ENCODE measurements at regions not wholly inside any gene's neighbourhood (a gene's known extent, or its start where the extent isn't known, plus 50 kb on each side); places are given as distances from the start of the nearest gene placed in this dataset.
A peak's percentile ranks its signal among the peaks of the same experiment; 100 is the strongest.

- no peak overlapping the region for H2BK15ac ChIP-seq (replicated peaks; ENCODE audit: low read depth)
- no peak overlapping the region for H2BK120ac ChIP-seq (ENCODE audit: low read depth, low read length)
- H3K79me2 ChIP-seq (ENCODE audit: control insufficient read depth, insufficient read depth, low read length) = no peaks in the 10 kb centered on the region
- no peak overlapping the region for H3K4me3 ChIP-seq (ENCODE audit: low read length)
- no peak overlapping the region for H3K9ac ChIP-seq (ENCODE audit: low read length)
- no peak for DNase-seq
- no peak overlapping the region for H3K27ac ChIP-seq (ENCODE audit: low read depth, low read length)
- no peaks in the 10 kb centered on the region for H3K27me3 ChIP-seq (ENCODE audit: insufficient read depth, low read length, poor library complexity)
- H4K5ac ChIP-seq (ENCODE audit: low read length) = no peak overlapping the region
- H3K79me1 ChIP-seq (ENCODE audit: low read length) = no peaks in the 10 kb centered on the region
- no peak overlapping the region for H3K4me2 ChIP-seq (ENCODE audit: low read length)
- no peak overlapping the region for H3K4ac ChIP-seq (ENCODE audit: low read depth, low read length)
- no peak overlapping the region for H3K23ac ChIP-seq (ENCODE audit: low read length)
- no peak overlapping the region for H3K18ac ChIP-seq (ENCODE audit: low read length)
- H2AK5ac ChIP-seq (ENCODE audit: low read length) = no peak overlapping the region
- H2BK5ac ChIP-seq (ENCODE audit: low read length) = no peak overlapping the region
- no peaks in the 10 kb centered on the region for H3K4me1 ChIP-seq (ENCODE audit: control insufficient read depth, low read depth, low read length)
- H3K56ac ChIP-seq (ENCODE audit: low read length) = no peak overlapping the region
- no peaks in the 10 kb centered on the region for H3K36me3 ChIP-seq (ENCODE audit: control insufficient read depth, insufficient read depth, low read length)
- H4K8ac ChIP-seq (ENCODE audit: low read depth, low read length) = no peak overlapping the region
- no CpG with 5 or more reads among the region's 1 CpG for WGBS (ENCODE audit: extremely low coverage, insufficient coverage, low lambda C conversion rate)
Measured at GRCh38 chr10:8398771-8399170, 344.3 kb downstream of the GATA3 start.

GRCh38 chr10:8400151-8400550 is 345.7 kb downstream of the GATA3 start:
- Histone ChIP-seq H2AK5ac (ENCODE audit: low read length) (no peak overlapping the region), H3K18ac (ENCODE audit: low read length) (no peak overlapping the region), H2BK120ac (ENCODE audit: low read depth, low read length) (no peak overlapping the region), H3K36me3 (ENCODE audit: control insufficient read depth, insufficient read depth, low read length) (no peaks in the 10 kb centered on the region), H3K4ac (ENCODE audit: low read depth, low read length) (no peak overlapping the region), H3K27ac (ENCODE audit: low read depth, low read length) (no peak overlapping the region), H3K27me3 (ENCODE audit: insufficient read depth, low read length, poor library complexity) (no peaks in the 10 kb centered on the region), H3K9ac (ENCODE audit: low read length) (no peak overlapping the region), H2BK15ac (replicated peaks; ENCODE audit: low read depth) (no peak overlapping the region), H3K79me1 (ENCODE audit: low read length) (no peaks in the 10 kb centered on the region), H3K79me2 (ENCODE audit: control insufficient read depth, insufficient read depth, low read length) (no peaks in the 10 kb centered on the region), H3K23ac (ENCODE audit: low read length) (no peak overlapping the region), H3K4me3 (ENCODE audit: low read length) (no peak overlapping the region), H3K4me2 (ENCODE audit: low read length) (no peak overlapping the region), H4K8ac (ENCODE audit: low read depth, low read length) (no peak overlapping the region), H3K56ac (ENCODE audit: low read length) (no peak overlapping the region), H2BK5ac (ENCODE audit: low read length) (no peak overlapping the region), H3K4me1 (ENCODE audit: control insufficient read depth, low read depth, low read length) (no peaks in the 10 kb centered on the region), H4K5ac (ENCODE audit: low read length) (no peak overlapping the region)
- no peak for DNase-seq
- no CpG with 5 or more reads among the region's 6 CpGs for WGBS (ENCODE audit: extremely low coverage, insufficient coverage, low lambda C conversion rate)

- Histone ChIP-seq H3K27ac (ENCODE audit: low read depth, low read length) (no peak overlapping the region), H3K9ac (ENCODE audit: low read length) (no peak overlapping the region)
- WGBS (ENCODE audit: extremely low coverage, insufficient coverage, low lambda C conversion rate) = no CpG with 5 or more reads among the region's 3 CpGs
Measured at GRCh38 chr10:8400892-8401291, 346.4 kb downstream of the GATA3 start.

DNA sequence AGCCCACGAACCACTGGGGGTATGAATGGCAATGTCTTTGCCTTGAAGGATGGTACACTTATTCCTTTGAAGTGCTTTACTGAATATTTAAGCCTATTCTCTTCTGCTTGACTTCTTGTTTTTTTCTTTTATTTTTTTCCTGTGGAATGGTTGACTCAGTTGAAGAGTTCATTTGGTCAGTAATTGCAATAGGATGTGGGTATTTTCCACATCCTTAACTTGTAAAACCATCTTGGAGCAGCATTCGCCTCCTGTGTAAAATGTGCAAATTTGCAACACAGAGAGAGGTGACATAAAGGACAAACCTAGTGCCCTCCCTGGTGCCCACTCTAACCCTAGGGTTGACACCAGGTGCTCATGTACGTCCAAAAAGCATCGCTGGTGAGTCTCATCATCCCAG is 347.0 kb downstream of the GATA3 start:
- no peaks in the 10 kb centered on the region for H3K27me3 ChIP-seq (ENCODE audit: insufficient read depth, low read length, poor library complexity)
- no peaks in the 10 kb centered on the region for H3K36me3 ChIP-seq (ENCODE audit: control insufficient read depth, insufficient read depth, low read length)
- no peak overlapping the region for H3K23ac ChIP-seq (ENCODE audit: low read length)
- H3K4ac ChIP-seq (ENCODE audit: low read depth, low read length) = no peak overlapping the region
- H3K4me3 ChIP-seq (ENCODE audit: low read length) = no peak overlapping the region
- no peak overlapping the region for H3K18ac ChIP-seq (ENCODE audit: low read length)
- peaks cover 2% of the 10 kb centered on the region for H3K4me1 ChIP-seq (ENCODE audit: control insufficient read depth, low read depth, low read length)
- no peak overlapping the region for H2BK5ac ChIP-seq (ENCODE audit: low read length)
- no peak overlapping the region for H2BK15ac ChIP-seq (replicated peaks; ENCODE audit: low read depth)
- no peak overlapping the region for H4K8ac ChIP-seq (ENCODE audit: low read depth, low read length)
- H3K27ac ChIP-seq (ENCODE audit: low read depth, low read length) = no peak overlapping the region
- no CpG with 5 or more reads among the region's 4 CpGs for WGBS (ENCODE audit: extremely low coverage, insufficient coverage, low lambda C conversion rate)
- no peak overlapping the region for H3K9ac ChIP-seq (ENCODE audit: low read length)
- H2AK5ac ChIP-seq (ENCODE audit: low read length) = no peak overlapping the region
- no peaks in the 10 kb centered on the region for H3K79me2 ChIP-seq (ENCODE audit: control insufficient read depth, insufficient read depth, low read length)
- H3K79me1 ChIP-seq (ENCODE audit: low read length) = no peaks in the 10 kb centered on the region
- no peak overlapping the region for H2BK120ac ChIP-seq (ENCODE audit: low read depth, low read length)
- H3K4me2 ChIP-seq (ENCODE audit: low read length) = no peak overlapping the region
- H3K56ac ChIP-seq (ENCODE audit: low read length) = no peak overlapping the region
- H4K5ac ChIP-seq (ENCODE audit: low read length) = no peak overlapping the region
- no peak for DNase-seq

More at GRCh38 chr10:8400892-8401291, 346.4 kb downstream of the GATA3 start:
- Histone ChIP-seq H3K4me3 (ENCODE audit: low read length) (no peak overlapping the region), H3K79me2 (ENCODE audit: control insufficient read depth, insufficient read depth, low read length) (no peaks in the 10 kb centered on the region), H3K18ac (ENCODE audit: low read length) (no peak overlapping the region), H3K4me2 (ENCODE audit: low read length) (no peak overlapping the region), H4K5ac (ENCODE audit: low read length) (no peak overlapping the region), H3K4ac (ENCODE audit: low read depth, low read length) (no peak overlapping the region), H2BK5ac (ENCODE audit: low read length) (no peak overlapping the region), H3K23ac (ENCODE audit: low read length) (no peak overlapping the region), H3K56ac (ENCODE audit: low read length) (no peak overlapping the region), H3K79me1 (ENCODE audit: low read length) (no peaks in the 10 kb centered on the region), H3K27me3 (ENCODE audit: insufficient read depth, low read length, poor library complexity) (no peaks in the 10 kb centered on the region), H2AK5ac (ENCODE audit: low read length) (no peak overlapping the region), H3K4me1 (ENCODE audit: control insufficient read depth, low read depth, low read length) (no peaks in the 10 kb centered on the region), H4K8ac (ENCODE audit: low read depth, low read length) (no peak overlapping the region), H2BK15ac (replicated peaks; ENCODE audit: low read depth) (no peak overlapping the region), H2BK120ac (ENCODE audit: low read depth, low read length) (no peak overlapping the region), H3K36me3 (ENCODE audit: control insufficient read depth, insufficient read depth, low read length) (no peaks in the 10 kb centered on the region)
- DNase-seq = no peak

DNA sequence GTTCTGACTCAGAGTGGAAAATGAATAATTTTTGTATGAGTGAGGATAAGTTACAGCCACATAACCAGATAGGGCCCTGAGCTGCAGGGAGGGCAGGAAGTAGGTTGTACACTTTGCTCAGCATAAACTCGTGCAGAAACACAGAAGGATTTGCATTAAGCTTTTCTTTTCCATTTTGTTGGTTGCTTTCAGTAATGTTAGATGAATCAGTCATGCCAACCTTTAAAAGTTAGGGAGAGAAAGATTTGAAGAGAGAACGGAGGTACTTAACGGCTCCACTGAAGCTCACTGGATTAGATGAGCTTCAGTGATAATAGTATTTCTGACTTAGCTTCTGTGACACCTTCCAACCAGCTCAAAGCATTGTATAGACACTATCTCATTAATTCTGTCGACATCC is 348.1 kb downstream of the GATA3 start:
- H3K36me3 ChIP-seq (ENCODE audit: control insufficient read depth, insufficient read depth, low read length) = no peaks in the 10 kb centered on the region
- no peak overlapping the region for H3K9ac ChIP-seq (ENCODE audit: low read length)
- peaks cover 3% of the 10 kb centered on the region for H3K4me1 ChIP-seq (ENCODE audit: control insufficient read depth, low read depth, low read length)
- DNase-seq = no peak
- no peak overlapping the region for H3K4me2 ChIP-seq (ENCODE audit: low read length)
- no peak overlapping the region for H3K18ac ChIP-seq (ENCODE audit: low read length)
- no peaks in the 10 kb centered on the region for H3K79me1 ChIP-seq (ENCODE audit: low read length)
- H3K4ac ChIP-seq (ENCODE audit: low read depth, low read length) = no peak overlapping the region
- no peak overlapping the region for H4K5ac ChIP-seq (ENCODE audit: low read length)
- no peaks in the 10 kb centered on the region for H3K27me3 ChIP-seq (ENCODE audit: insufficient read depth, low read length, poor library complexity)
- no peaks in the 10 kb centered on the region for H3K79me2 ChIP-seq (ENCODE audit: control insufficient read depth, insufficient read depth, low read length)
- no peak overlapping the region for H3K56ac ChIP-seq (ENCODE audit: low read length)
- no peak overlapping the region for H3K23ac ChIP-seq (ENCODE audit: low read length)
- no peak overlapping the region for H2BK15ac ChIP-seq (replicated peaks; ENCODE audit: low read depth)
- H3K27ac ChIP-seq (ENCODE audit: low read depth, low read length) = no peak overlapping the region
- no peak overlapping the region for H2BK5ac ChIP-seq (ENCODE audit: low read length)
- H3K4me3 ChIP-seq (ENCODE audit: low read length) = no peak overlapping the region
- no peak overlapping the region for H2AK5ac ChIP-seq (ENCODE audit: low read length)
- H2BK120ac ChIP-seq (ENCODE audit: low read depth, low read length) = no peak overlapping the region
- H4K8ac ChIP-seq (ENCODE audit: low read depth, low read length) = no peak overlapping the region
- WGBS (ENCODE audit: extremely low coverage, insufficient coverage, low lambda C conversion rate) = no CpG with 5 or more reads among the region's 4 CpGs

GRCh38 chr10:8403711-8404371 is 349.4 kb downstream of the GATA3 start:
- no peaks in the 10 kb centered on the region for H3K36me3 ChIP-seq (ENCODE audit: control insufficient read depth, insufficient read depth, low read length)
- H3K27ac ChIP-seq (ENCODE audit: low read depth, low read length) = no peak overlapping the region
- H2BK15ac ChIP-seq (replicated peaks; ENCODE audit: low read depth) = no peak overlapping the region
- no peak overlapping the region for H4K8ac ChIP-seq (ENCODE audit: low read depth, low read length)
- no peak overlapping the region for H3K4ac ChIP-seq (ENCODE audit: low read depth, low read length)
- H2BK120ac ChIP-seq (ENCODE audit: low read depth, low read length) = no peak overlapping the region
- H2AK5ac ChIP-seq (ENCODE audit: low read length) = no peak overlapping the region
- no peak overlapping the region for H3K9ac ChIP-seq (ENCODE audit: low read length)
- peaks cover 3% of the 10 kb centered on the region for H3K4me1 ChIP-seq (ENCODE audit: control insufficient read depth, low read depth, low read length)
- no peaks in the 10 kb centered on the region for H3K79me1 ChIP-seq (ENCODE audit: low read length)
- no peaks in the 10 kb centered on the region for H3K79me2 ChIP-seq (ENCODE audit: control insufficient read depth, insufficient read depth, low read length)
- no peak overlapping the region for H4K5ac ChIP-seq (ENCODE audit: low read length)
- DNase-seq = peak; percentile 71
- H3K4me2 ChIP-seq (ENCODE audit: low read length) = no peak overlapping the region
- H3K18ac ChIP-seq (ENCODE audit: low read length) = no peak overlapping the region
- H3K23ac ChIP-seq (ENCODE audit: low read length) = no peak overlapping the region
- no peak overlapping the region for H3K4me3 ChIP-seq (ENCODE audit: low read length)
- no peak overlapping the region for H3K56ac ChIP-seq (ENCODE audit: low read length)
- no peaks in the 10 kb centered on the region for H3K27me3 ChIP-seq (ENCODE audit: insufficient read depth, low read length, poor library complexity)
- no peak overlapping the region for H2BK5ac ChIP-seq (ENCODE audit: low read length)
- no CpG with 5 or more reads among the region's 4 CpGs for WGBS (ENCODE audit: extremely low coverage, insufficient coverage, low lambda C conversion rate)

All from mesendoderm (in vitro differentiated cells).